OCI-LY7 (cell line): ENCODE measurements at regions not wholly inside any gene's neighbourhood (a gene's known extent, or its start where the extent isn't known, plus 50 kb on each side); places are given as distances from the start of the nearest gene placed in this dataset.

Experiments
- BruUV-seq: library from RNA; stranded (reverse); fragments of 400-500 nt; replicated peaks from 2 replicates; lab custom pipeline; 2021; lab: Mats Ljungman, UMichigan
- CTCF ChIA-PET: fragments of 300-600 bp; sonication (Branson Sonifier 250); formaldehyde crosslinking; loops from one replicate; lab custom pipeline; 2022; ENCODE audit warnings: antibody characterized with exemption; ENCODE audit not compliant: unreplicated experiment; lab: Charles Lee
- POLR2A ChIA-PET: fragments of 300-600 bp; sonication (Branson Sonifier 250); formaldehyde crosslinking; loops from one replicate; lab custom pipeline; 2022; ENCODE audit warnings: antibody characterized with exemption; lab: Charles Lee
- DNase-seq: peaks from one replicate; pipeline ENCODE4 v3.0.0-alpha.2; 2015; ENCODE audit warnings: low spot score
- H2AFZ ChIP-seq: fragments of 200-600 bp; sonication (generic), shearing (Covaris generic); 2 replicates; pipeline ENCODE4 v1.6.1; 2014; ENCODE audit warnings: mild to moderate bottlenecking, antibody characterized with exemption, low read length, moderate library complexity
- H3K27ac ChIP-seq: fragments of 200-600 bp; sonication (generic); 2 replicates; pipeline ENCODE4 v1.5.1; 2014; ENCODE audit warnings: mixed run types, low read depth, mild to moderate bottlenecking, moderate library complexity, low read length, inconsistent platforms; ENCODE audit not compliant: poor library complexity, severe bottlenecking
- H3K36me3 ChIP-seq: fragments of 200-600 bp; sonication (generic); 2 replicates; pipeline ENCODE4 v1.6.1; 2014; ENCODE audit warnings: mild to moderate bottlenecking, antibody characterized with exemption, low read length, moderate library complexity, mixed read lengths; ENCODE audit not compliant: insufficient read depth
- H3K4me1 ChIP-seq: fragments of 200-600 bp; sonication (generic); 2 replicates; pipeline ENCODE4 v1.5.1; 2014; ENCODE audit warnings: mild to moderate bottlenecking, low read length; ENCODE audit not compliant: insufficient read depth, poor library complexity, severe bottlenecking
- H3K4me2 ChIP-seq: fragments of 200-600 bp; sonication (generic); 2 replicates; pipeline ENCODE4 v1.6.1; 2014; ENCODE audit warnings: mild to moderate bottlenecking, low read length
- H3K4me3 ChIP-seq: fragments of 200-600 bp; sonication (generic); 2 replicates; pipeline ENCODE4 v1.5.1; 2014; ENCODE audit warnings: mild to moderate bottlenecking, low read depth, low read length; ENCODE audit not compliant: poor library complexity, severe bottlenecking
- H3K79me2 ChIP-seq: fragments of 200-600 bp; sonication (generic); 2 replicates; pipeline ENCODE4 v1.6.1; 2016; ENCODE audit warnings: low read depth, mild to moderate bottlenecking, low read length, moderate library complexity, mixed read lengths; ENCODE audit not compliant: insufficient read depth
- H3K9me2 ChIP-seq: fragments of 200-600 bp; sonication (generic); 2 replicates; pipeline ENCODE4 v1.6.1; 2016; ENCODE audit warnings: mild to moderate bottlenecking, low read length, mixed read lengths; ENCODE audit not compliant: insufficient read depth
- H3K9me3 ChIP-seq: fragments of 200-600 bp; sonication (generic); 2 replicates; pipeline ENCODE4 v1.6.1; 2014; ENCODE audit warnings: mild to moderate bottlenecking, mixed run types, low read length, mixed read lengths
- H4K20me1 ChIP-seq: fragments of 200-600 bp; sonication (generic); 2 replicates; pipeline ENCODE4 v1.6.1; 2014; ENCODE audit warnings: mild to moderate bottlenecking, antibody characterized with exemption, low read length, moderate library complexity, mixed read lengths; ENCODE audit not compliant: insufficient read depth
- CTCF ChIP-seq: fragments of 200-600 bp; sonication (generic); conservative IDR thresholded peaks from 2 replicates; pipeline ENCODE4 v1.5.1; 2014; ENCODE audit warnings: mild to moderate bottlenecking, antibody characterized with exemption, low read length, moderate library complexity, mixed read lengths
- EZH2phosphoT487 ChIP-seq: fragments of 200-600 bp; sonication (generic); IDR thresholded peaks from 2 replicates; pipeline ENCODE4 v1.6.1; 2018; ENCODE audit warnings: low read depth, borderline replicate concordance, mild to moderate bottlenecking, mixed run types, antibody characterized with exemption, low read length, moderate library complexity, mixed read lengths
- intact Hi-C: fragments of 100-400 bp; cut with micrococcal nuclease; formaldehyde crosslinking; loops from one replicate; pipeline ENCODE4 v1.10.0; 2022; ENCODE audit not compliant: unreplicated experiment

GRCh38 chr12:111204788-111205241, 164.1 kb downstream of the PHETA1 start:
- Histone ChIP-seq H3K79me2 (no peaks in the 10 kb centered on the region), H3K9me2 (no peaks in the 10 kb centered on the region), H3K27ac (no peak overlapping the region), H3K4me1 (no peaks in the 10 kb centered on the region), H3K36me3 (no peaks in the 10 kb centered on the region), H4K20me1 (no peaks in the 10 kb centered on the region), H3K9me3 (no peaks in the 10 kb centered on the region), H3K4me3 (no peak overlapping the region), H3K4me2 (no peak overlapping the region), H2AFZ (no peak overlapping the region)
- no peak for DNase-seq
- ChIA-PET CTCF (no interaction called here), POLR2A (no interaction called here)
- TF ChIP-seq EZH2phosphoT487 (no peak), CTCF (no peak)
- intact Hi-C loops: no loop called here
- BruUV-seq: no TSS peak

DNA sequence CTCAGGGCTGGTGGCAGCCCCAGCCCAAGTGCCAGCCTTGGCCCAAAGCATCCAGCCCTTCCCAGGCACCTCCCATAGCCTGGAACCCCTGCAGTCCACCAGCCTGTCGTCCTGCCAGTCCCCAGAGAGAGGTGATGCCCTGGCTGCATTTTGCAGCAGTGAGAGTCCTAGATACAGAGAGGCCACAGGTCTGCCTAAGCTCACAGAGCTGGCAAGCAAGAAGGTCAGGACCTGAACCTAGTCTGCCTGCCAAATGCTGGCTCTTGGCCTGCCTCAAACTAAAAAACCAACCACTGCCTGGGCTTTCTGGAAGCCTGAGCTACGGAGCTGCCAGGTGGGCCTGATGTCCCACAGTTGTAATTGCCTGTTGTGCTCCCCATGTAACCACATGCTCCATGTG, 164.9 kb downstream of the PHETA1 start:
- Histone ChIP-seq H3K9me3 (no peaks in the 10 kb centered on the region), H2AFZ (no peak overlapping the region), H3K4me3 (no peak overlapping the region), H3K27ac (no peak overlapping the region), H3K79me2 (no peaks in the 10 kb centered on the region), H3K4me2 (no peak overlapping the region), H3K36me3 (no peaks in the 10 kb centered on the region), H3K9me2 (no peaks in the 10 kb centered on the region), H4K20me1 (no peaks in the 10 kb centered on the region), H3K4me1 (no peaks in the 10 kb centered on the region)
- TF ChIP-seq EZH2phosphoT487 (no peak), CTCF (no peak)
- CTCF ChIA-PET: no interaction called here
- POLR2A ChIA-PET: no interaction called here
- intact Hi-C loops: no loop called here
- no TSS peak for BruUV-seq
- DNase-seq: no peak

DNA sequence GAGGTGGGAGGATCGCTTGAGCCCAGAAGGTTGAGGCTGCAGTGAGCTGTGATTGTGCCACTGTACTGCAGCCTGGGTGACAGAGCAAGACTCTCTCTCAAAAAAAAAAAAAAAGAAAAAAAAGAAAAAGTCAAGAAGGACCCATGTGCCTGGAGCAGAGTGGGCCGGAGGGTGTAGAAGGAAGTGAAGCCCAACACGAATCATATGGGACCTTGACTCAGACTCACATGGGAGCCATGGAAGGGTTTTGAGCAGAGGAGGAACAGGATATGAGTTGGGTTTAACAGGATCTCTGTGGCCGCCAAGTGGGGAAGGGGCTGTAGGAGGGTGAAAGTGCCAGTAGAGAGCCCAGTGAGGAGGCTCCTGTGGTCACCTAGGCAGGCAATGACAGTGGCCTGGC, 165.4 kb downstream of the PHETA1 start:
- H3K36me3 ChIP-seq: no peaks in the 10 kb centered on the region
- no peaks in the 10 kb centered on the region for H4K20me1 ChIP-seq
- TF ChIP-seq CTCF: no peak
- no peak for TF ChIP-seq EZH2phosphoT487
- no peaks in the 10 kb centered on the region for H3K9me3 ChIP-seq
- DNase-seq: no peak
- BruUV-seq: no TSS peak
- intact Hi-C loops: no loop called here
- ChIA-PET POLR2A (no interaction called here), CTCF (no interaction called here)
- no peaks in the 10 kb centered on the region for H3K4me1 ChIP-seq
- H3K27ac ChIP-seq: no peak overlapping the region
- H3K79me2 ChIP-seq: no peaks in the 10 kb centered on the region
- H3K9me2 ChIP-seq: no peaks in the 10 kb centered on the region
- no peak overlapping the region for H2AFZ ChIP-seq
- no peak overlapping the region for H3K4me2 ChIP-seq
- H3K4me3 ChIP-seq: no peak overlapping the region
